ENCODE measurements at regions not wholly inside any gene's neighbourhood (a gene's known extent, or its start where the extent isn't known, plus 50 kb on each side); places are given as distances from the start of the nearest gene placed in this dataset.

DNA sequence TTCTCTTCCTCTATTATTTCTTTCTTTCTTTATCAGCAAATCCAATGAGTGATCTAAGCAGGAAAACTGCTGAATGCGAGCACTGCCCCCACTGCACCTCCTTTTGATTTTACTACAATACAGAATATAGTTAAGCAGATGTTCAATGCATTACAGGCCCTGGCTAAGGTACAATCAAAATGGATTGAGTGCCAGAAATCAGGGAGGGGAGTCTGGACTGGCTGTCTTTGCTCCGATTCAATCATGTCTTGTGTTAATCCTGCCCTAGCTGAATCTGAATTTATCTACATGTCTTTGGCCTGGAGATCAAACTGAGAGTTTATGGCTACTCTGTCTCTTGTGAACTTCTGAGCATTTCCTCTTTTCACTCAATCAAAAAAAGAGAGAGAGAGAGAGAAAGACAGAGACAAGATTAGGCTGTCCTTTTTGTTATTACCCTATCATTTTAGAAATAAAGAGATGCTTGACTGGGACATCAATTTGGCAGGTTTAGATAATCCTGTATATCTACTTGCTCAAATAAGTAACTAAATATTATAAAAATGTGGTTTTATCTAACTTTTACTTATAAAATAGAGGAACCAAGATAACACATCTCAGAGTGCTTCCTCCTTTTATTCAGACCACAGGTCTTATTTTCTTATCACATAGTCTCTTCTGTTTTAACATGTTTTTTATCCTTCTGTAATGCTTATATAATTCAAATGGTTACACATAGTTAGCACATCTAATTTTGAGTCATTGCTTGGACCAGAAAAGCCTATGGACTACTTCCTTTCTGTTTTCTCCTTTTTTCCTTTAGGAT is 656.2 kb downstream of the KCNJ2 start:
- TF ChIP-seq POLR2A (IDR thresholded peaks at IDR 0.05; ENCODE audit: low read depth, low read length), result no peak
- TF ChIP-seq POLR2AphosphoS5 (IDR thresholded peaks at IDR 0.05; ENCODE audit: low read depth, low read length), result no peak
- TF ChIP-seq TAF1 (IDR thresholded peaks at IDR 0.05; ENCODE audit: low read depth, low read length), result no peak
